ENCODE measurements at regions not wholly inside any gene's neighbourhood (a gene's known extent, or its start where the extent isn't known, plus 50 kb on each side); places are given as distances from the start of the nearest gene placed in this dataset.
A peak's percentile ranks its signal among the peaks of the same experiment; 100 is the strongest.

- DNase-seq: no peak
Measured at GRCh38 chr3:56923526-56924224, 121.9 kb upstream of the ARHGEF3 start.

GRCh38 chr3:56921573-56922453 lies 120.1 kb upstream of the ARHGEF3 start:
- peak; percentile 31 to 36 for DNase-seq

GRCh38 chr3:56919797-56920195 lies 118.0 kb upstream of the ARHGEF3 start:
- no peak for DNase-seq

GRCh38 chr3:56919137-56919796 lies 117.5 kb upstream of the ARHGEF3 start:
- DNase-seq: no peak

- DNase-seq: no peak
Measured at GRCh38 chr3:56918111-56918568, 116.4 kb upstream of the ARHGEF3 start.

GRCh38 chr3:56917361-56918110 lies 115.8 kb upstream of the ARHGEF3 start:
- DNase-seq: no peak

- DNase-seq: no peak
Measured at GRCh38 chr3:56916716-56917360, 115.1 kb upstream of the ARHGEF3 start.

GRCh38 chr3:56915966-56916586 lies 114.3 kb upstream of the ARHGEF3 start:
- DNase-seq: peak; percentile 80 to 82

- DNase-seq: no peak
Measured at GRCh38 chr3:56914646-56915045, 112.9 kb upstream of the ARHGEF3 start.

- no peak for DNase-seq
Measured at GRCh38 chr3:56911363-56911762, 109.6 kb upstream of the ARHGEF3 start.

- DNase-seq: no peak
Measured at GRCh38 chr3:56909349-56909748, 107.6 kb upstream of the ARHGEF3 start.

GRCh38 chr3:56908004-56908403 lies 106.3 kb upstream of the ARHGEF3 start:
- DNase-seq: no peak

GRCh38 chr3:56904552-56905215 lies 102.9 kb upstream of the ARHGEF3 start:
- no peak for DNase-seq

GRCh38 chr3:56903231-56903782 lies 101.6 kb upstream of the ARHGEF3 start:
- no peak for DNase-seq

GRCh38 chr3:56902468-56903160 lies 100.9 kb upstream of the ARHGEF3 start:
- DNase-seq: no peak

GRCh38 chr3:56900801-56901200 lies 99.1 kb upstream of the ARHGEF3 start:
- no peak for DNase-seq

- peak; percentile 60 to 64 for DNase-seq
Measured at GRCh38 chr3:56899851-56900250, 98.1 kb upstream of the ARHGEF3 start.

GRCh38 chr3:56899078-56899477 lies 97.3 kb upstream of the ARHGEF3 start:
- DNase-seq: no peak

- no peak for DNase-seq
Measured at GRCh38 chr3:56896357-56896756, 94.6 kb upstream of the ARHGEF3 start.

GRCh38 chr3:56894881-56895431 lies 93.2 kb upstream of the ARHGEF3 start:
- no peak for DNase-seq
